GM06990 (cell line): ENCODE measurements at regions not wholly inside any gene's neighbourhood (a gene's known extent, or its start where the extent isn't known, plus 50 kb on each side); places are given as distances from the start of the nearest gene placed in this dataset.

ENCODE experiments used
- DNase-seq: peaks from one replicate; pipeline ENCODE4 v3.0.0-alpha.2; 2011; ENCODE audit not compliant: insufficient read length; ENCODE audit errors: extremely low read depth
- H3K27me3 ChIP-seq: replicated peaks from 2 replicates; pipeline ENCODE4 v1.6.0; 2011; ENCODE audit warnings: low read length; ENCODE audit not compliant: control insufficient read depth, insufficient read depth
- H3K36me3 ChIP-seq: 2 replicates; pipeline ENCODE4 v1.5.1; 2011; ENCODE audit warnings: low read length; ENCODE audit not compliant: control insufficient read depth, insufficient read depth
- H3K4me3 ChIP-seq: replicated peaks from 2 replicates; pipeline ENCODE4 v1.5.1; 2011; ENCODE audit warnings: low read depth, mild to moderate bottlenecking, control low read depth, low read length
- CTCF ChIP-seq: IDR thresholded peaks from 2 replicates; pipeline ENCODE4 v1.5.1; 2011; ENCODE audit warnings: low read length, control low read depth, mild to moderate bottlenecking, inconsistent platforms; ENCODE audit not compliant: insufficient read depth, poor library complexity, severe bottlenecking

GRCh38 chr2:64760128-64760527, 106.4 kb upstream of the SERTAD2 start:
- no peaks in the 10 kb centered on the region for H3K36me3 ChIP-seq
- TF ChIP-seq CTCF, result no peak
- no peak overlapping the region for H3K4me3 ChIP-seq
- H3K27me3 ChIP-seq, result no peaks in the 10 kb centered on the region
- no peak for DNase-seq

- Histone ChIP-seq H3K27me3 (no peaks in the 10 kb centered on the region), H3K4me3 (no peak overlapping the region), H3K36me3 (no peaks in the 10 kb centered on the region)
- DNase-seq, result no peak
- TF ChIP-seq CTCF, result no peak
Measured at GRCh38 chr2:64762301-64762997, 108.7 kb upstream of the SERTAD2 start.

GRCh38 chr2:64763126-64763525, 109.4 kb upstream of the SERTAD2 start:
- Histone ChIP-seq H3K4me3 (no peak overlapping the region), H3K36me3 (no peaks in the 10 kb centered on the region), H3K27me3 (no peaks in the 10 kb centered on the region)
- TF ChIP-seq CTCF, result no peak
- no peak for DNase-seq

- Histone ChIP-seq H3K27me3 (no peaks in the 10 kb centered on the region), H3K4me3 (no peak overlapping the region), H3K36me3 (no peaks in the 10 kb centered on the region)
- no peak for DNase-seq
- no peak for TF ChIP-seq CTCF
Measured at GRCh38 chr2:64765160-64765805, 111.6 kb upstream of the SERTAD2 start.

GRCh38 chr2:64766841-64767669, 113.3 kb upstream of the SERTAD2 start:
- Histone ChIP-seq H3K27me3 (no peaks in the 10 kb centered on the region), H3K36me3 (no peaks in the 10 kb centered on the region), H3K4me3 (peak overlapping the region; percentile 73)
- no peak for TF ChIP-seq CTCF
- peak; percentile 60 for DNase-seq
